ENCODE measurements at regions not wholly inside any gene's neighbourhood (a gene's known extent, or its start where the extent isn't known, plus 50 kb on each side); places are given as distances from the start of the nearest gene placed in this dataset.

GRCh38 chr2:37839991-37840390, 85.1 kb upstream of the RMDN2 start:
- no peak for DNase-seq

DNA sequence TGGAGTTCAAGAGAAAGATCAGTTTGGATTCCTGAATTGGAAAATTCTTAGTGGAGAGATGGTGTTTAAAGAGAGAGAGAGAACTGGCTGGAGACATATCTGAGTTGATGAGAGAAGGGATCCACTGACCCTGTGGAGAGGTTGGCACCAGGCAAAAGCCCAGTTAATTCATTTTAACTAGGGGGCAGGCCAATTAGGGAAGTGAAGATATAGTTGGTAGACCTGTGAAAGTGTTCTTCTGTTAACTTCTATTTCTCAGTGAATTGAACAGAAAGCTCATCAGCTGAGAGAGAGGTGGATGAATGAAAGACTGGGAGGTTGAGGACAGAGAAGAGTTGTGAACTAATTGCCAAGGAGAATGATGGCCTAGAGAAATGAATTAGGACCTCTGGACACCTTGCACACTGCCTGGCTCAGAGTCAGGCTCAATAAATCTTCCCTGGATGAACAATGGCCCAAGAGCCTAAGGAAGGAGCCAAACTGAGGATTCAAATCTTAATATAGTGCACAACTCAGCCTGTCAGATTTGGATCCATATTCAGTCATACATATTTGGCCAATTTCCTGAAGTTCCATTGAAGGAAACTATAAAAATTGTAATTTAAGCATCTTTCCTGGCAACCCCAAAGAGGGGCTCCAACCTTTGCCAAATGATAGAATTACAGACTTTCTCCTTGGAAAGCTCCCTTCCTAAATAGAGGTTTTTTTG, 82.2 kb upstream of the RMDN2 start:
- DNase-seq = no peak

DNA sequence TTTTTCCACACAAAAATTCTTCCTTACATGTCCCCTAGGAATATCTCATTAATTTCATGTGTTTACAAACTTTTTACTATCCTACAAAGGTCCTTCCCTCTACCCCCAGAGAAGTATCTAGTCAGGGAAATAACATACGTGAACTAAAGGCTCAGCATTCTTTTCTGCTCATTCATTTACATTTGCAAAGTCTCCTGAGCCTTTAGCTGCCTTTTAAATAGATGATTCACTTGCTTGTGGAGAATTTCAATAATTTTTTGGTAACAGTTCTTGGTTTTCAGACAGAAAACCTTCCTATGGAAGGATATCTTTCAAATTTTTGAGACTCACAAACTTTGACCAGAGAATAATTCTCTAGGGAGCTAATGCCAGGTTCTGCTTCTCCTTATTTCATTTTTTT, 81.5 kb upstream of the RMDN2 start:
- DNase-seq = no peak

GRCh38 chr2:37846207-37846606, 78.9 kb upstream of the RMDN2 start:
- DNase-seq = no peak

GRCh38 chr2:37847792-37848191, 77.3 kb upstream of the RMDN2 start:
- no peak for DNase-seq

GRCh38 chr2:37848451-37848850, 76.6 kb upstream of the RMDN2 start:
- no peak for DNase-seq

DNA sequence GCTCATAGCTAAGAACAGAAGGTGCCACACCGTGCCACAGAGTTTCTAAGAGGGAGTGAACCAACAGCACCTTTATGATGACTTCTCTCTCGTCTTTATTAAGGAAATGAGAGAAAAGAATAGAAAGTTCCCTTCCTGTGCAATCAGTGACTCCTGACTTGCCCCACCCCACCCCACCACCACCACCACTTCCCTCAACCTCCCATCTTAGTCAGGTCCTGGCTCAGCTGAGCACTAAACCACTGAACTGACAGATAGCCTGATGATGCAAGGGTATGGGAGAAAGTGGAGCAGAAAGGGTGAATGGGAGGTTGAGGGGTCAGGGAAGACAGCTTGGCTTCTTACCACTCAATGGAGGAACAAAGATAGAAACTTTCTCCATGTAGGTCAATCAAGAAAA, 75.2 kb upstream of the RMDN2 start:
- DNase-seq = no peak

DNA sequence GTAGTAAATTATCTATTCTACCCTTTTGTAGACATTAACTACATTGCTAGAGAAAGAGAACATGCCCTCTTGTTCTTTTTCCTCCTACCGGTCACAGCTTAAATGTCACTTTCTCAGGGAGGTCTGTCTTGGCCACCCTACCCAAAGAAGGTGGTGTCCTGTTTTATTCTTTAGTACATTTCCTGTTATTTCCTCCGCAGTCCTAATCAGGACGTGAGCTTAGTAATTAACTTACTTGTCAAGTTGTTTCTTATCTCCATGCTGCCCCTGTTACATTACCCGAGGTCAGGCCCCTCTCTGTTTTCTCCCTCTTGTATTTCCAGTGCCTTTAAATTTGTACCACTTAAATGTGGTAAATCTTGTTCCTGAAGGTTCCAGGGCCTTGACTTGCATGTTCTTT, 73.7 kb upstream of the RMDN2 start:
- DNase-seq = no peak

DNA sequence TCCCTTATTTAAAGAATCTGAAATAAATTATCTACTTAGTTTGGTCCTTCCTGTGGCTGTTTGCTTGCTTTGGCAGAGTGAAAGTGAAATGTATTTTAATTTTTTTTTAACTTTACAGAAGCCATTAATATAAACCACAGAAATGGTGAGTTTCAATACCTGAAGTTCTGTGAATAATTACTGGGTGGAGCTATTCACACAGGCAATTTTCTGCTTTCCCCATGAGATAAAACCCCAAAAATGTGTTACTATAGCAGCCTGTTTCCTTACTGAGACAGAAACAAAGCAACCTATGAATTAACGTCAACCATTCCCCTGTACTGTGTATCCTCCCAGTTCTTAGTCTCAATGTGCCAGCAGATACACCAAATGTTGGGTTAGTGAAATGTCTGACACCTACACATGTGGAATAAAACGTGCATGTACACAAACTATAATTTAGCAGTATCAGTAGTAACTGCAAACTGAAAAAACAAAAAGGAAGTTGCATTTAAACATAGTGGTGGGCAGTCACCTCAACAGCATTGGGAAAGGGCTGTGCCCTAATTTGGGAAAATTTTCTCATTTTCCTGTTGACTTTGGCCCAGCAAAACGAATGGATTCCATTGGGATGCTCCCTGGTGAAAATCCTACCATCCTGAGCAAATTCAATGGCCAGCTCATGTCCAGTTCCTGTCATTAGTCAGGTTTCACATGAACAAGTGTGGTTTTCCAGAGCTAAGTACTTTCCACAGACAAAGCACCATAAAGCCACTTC, 73.1 kb upstream of the RMDN2 start:
- DNase-seq = no peak

DNA sequence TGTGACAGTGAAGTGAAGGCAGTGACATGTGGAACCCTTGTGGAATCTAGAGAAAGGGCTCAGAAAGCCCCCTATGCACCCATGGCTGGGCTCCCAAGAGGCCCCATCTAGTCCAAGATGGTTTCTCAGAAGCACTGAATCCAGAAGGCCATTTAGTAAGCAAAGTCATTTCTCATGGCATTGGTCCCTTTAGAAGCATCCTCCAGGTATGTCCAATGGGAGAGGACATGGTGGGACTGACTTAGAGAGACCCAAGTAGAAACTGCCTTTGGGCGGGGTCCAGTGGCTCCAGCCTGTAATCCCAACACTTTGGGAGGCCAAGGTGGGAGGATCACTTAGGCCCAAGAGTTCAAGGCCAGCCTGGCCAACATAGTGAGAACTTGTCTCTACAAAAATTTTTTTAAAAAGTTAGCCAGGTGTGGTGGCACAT, 72.5 kb upstream of the RMDN2 start:
- no peak for DNase-seq

GRCh38 chr2:37854676-37855282, 70.3 kb upstream of the RMDN2 start:
- no peak for DNase-seq

- DNase-seq = no peak
These were observed 69.6 kb upstream of the RMDN2 start for GRCh38 chr2:37855283-37856041.

GRCh38 chr2:37856101-37856751, 68.9 kb upstream of the RMDN2 start:
- no peak for DNase-seq

- DNase-seq = no peak
These were observed 67.3 kb upstream of the RMDN2 start for GRCh38 chr2:37857575-37858399.

DNA sequence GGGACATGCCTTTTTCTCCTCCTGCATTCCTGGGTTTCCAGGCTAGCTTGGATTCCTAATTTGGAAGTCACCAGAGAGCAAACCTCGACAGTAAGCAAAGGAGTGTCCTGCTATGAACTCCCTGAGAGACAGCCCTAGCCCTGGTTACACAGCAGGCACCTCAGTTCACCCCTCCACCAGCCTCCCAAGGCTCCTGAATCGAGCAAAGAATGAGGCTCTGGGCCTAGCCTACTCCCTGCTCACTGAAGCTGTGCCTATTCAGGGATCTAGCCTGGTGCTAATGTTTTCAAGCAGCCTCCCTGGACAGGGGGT, 66.7 kb upstream of the RMDN2 start:
- no peak for DNase-seq

DNA sequence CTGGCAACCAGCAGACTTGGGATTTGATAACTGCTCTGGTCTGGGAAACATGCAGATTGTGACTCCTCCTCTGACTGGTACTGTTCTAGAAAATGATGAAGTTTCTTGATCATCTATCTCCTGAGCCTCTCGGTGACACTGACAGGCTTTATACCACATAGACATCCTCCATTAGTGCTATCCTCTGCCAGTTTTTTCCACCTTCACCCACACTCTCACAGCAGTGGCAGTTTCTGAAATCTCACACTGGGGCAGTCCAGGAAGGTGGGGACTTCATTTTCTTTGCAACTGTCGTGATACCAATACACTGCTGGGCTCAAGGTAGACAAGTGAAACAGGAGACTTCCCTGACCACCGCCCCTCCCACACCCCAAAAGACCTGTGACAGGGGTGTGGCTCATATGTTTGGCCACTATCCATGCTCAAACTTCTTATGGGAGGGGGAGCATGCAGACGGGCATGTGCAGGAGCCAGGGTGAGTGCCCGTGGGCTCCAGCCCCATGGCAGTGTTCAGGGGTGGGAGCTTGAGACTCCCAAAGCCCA, 66.3 kb upstream of the RMDN2 start:
- no peak for DNase-seq

DNA sequence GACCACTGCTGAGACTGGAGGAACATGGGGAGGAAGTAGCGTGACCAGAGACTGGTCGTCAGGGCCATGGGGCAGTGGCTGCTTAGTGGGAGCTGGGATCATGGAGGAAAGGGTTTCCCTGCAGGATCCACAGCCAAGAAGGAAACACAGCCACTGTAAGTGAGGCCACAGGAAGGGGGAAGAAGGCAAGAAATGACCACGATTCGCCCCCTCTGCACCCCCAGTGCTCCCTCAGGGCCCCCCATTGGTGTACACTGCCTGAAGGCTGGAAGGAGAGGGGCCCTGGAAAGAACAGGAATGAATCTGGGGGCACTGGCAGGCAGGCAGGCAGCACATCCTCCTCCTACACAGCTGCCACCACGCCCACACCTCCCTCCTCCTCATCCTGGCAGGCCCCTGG, 62.5 kb upstream of the RMDN2 start:
- no peak for DNase-seq

DNA sequence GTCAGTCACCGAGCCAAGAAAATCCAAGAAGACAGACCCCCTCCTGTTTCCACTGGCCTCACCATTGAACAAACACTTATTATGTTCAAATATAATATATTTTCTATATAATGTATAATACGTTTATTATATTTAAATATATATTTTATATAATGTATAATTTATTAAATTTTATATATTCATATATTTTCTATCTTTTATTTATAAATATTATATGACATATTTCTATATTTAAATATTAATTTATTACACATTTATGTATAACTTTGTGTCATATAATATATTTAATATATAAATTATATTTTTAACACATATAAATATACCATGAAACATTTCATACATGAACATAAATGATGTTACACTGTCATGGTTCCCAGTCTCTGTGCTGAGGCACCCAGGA, 60.9 kb upstream of the RMDN2 start:
- DNase-seq = no peak

- DNase-seq = no peak
These were observed 59.4 kb upstream of the RMDN2 start for GRCh38 chr2:37865640-37866039.

DNA sequence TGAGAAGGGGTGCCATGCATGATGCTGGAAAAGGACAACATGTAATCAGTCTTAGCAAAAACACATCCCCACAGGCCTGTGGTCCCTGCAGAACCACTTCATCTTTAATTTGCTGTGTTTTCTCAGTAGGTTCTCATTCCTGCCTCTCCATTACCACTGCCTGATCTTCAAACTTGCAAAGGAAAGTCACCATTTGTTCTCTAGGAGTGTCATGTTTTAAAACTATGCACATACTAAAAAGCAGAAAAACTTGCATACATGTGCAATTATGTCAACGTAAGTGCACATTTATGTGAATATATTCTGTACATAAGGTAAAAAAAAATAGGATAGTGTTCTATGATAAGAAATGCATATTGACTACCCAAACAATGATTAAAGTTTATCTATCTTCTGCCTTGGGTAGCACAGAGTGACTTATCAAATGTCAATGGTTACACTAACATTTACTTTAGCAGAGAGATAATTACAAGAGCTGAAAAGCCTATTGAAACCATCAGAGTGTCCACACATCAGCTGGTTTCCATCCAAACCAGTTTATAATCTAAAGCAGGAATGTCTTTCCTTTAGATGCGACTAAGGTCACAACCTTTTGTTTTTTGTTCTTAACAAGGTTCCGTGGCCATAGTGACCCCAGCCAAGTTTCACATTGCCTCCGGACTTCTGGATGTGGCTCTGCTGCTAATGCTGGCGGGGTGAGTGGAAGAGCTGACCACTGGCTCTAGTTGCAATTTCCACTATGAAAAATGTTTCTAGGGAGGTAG, 58.7 kb upstream of the RMDN2 start:
- DNase-seq = no peak

GRCh38 chr2:37867166-37867565, 57.9 kb upstream of the RMDN2 start:
- DNase-seq = no peak
